ENCODE measurements at regions not wholly inside any gene's neighbourhood (a gene's known extent, or its start where the extent isn't known, plus 50 kb on each side); places are given as distances from the start of the nearest gene placed in this dataset.

- Histone ChIP-seq H3K4me3 (ENCODE audit: low read length) (no peak overlapping the region), H3K9ac (ENCODE audit: low read length) (no peak overlapping the region), H3K4me1 (ENCODE audit: low read length) (no peaks in the 10 kb centered on the region), H3K9me3 (ENCODE audit: insufficient read depth, low read length) (no peaks in the 10 kb centered on the region), H3K27me3 (ENCODE audit: low read depth, low read length) (no peaks in the 10 kb centered on the region), H3K27ac (ENCODE audit: low read length) (no peak overlapping the region), H4K20me1 (ENCODE audit: insufficient read depth, low read length) (no peaks in the 10 kb centered on the region), H3K36me3 (replicated peaks; ENCODE audit: low read depth, low read length) (no peaks in the 10 kb centered on the region), H2AFZ (ENCODE audit: low read depth, low read length) (no peak overlapping the region), H3K79me2 (ENCODE audit: low read length) (no peaks in the 10 kb centered on the region), H3K4me2 (ENCODE audit: low read length) (no peak overlapping the region)
- TF ChIP-seq, protein P1, sequence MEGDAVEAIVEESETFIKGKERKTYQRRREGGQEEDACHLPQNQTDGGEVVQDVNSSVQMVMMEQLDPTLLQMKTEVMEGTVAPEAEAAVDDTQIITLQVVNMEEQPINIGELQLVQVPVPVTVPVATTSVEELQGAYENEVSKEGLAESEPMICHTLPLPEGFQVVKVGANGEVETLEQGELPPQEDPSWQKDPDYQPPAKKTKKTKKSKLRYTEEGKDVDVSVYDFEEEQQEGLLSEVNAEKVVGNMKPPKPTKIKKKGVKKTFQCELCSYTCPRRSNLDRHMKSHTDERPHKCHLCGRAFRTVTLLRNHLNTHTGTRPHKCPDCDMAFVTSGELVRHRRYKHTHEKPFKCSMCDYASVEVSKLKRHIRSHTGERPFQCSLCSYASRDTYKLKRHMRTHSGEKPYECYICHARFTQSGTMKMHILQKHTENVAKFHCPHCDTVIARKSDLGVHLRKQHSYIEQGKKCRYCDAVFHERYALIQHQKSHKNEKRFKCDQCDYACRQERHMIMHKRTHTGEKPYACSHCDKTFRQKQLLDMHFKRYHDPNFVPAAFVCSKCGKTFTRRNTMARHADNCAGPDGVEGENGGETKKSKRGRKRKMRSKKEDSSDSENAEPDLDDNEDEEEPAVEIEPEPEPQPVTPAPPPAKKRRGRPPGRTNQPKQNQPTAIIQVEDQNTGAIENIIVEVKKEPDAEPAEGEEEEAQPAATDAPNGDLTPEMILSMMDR (IDR thresholded peaks at IDR 0.05; ENCODE audit: low read depth, low read length), result no peak
- TF ChIP-seq EZH2phosphoT487 (IDR thresholded peaks at IDR 0.05; ENCODE audit: low read depth), result no peak
Measured at GRCh38 chr7:34523226-34523918, 134.6 kb upstream of the NPSR1 start.

DNA sequence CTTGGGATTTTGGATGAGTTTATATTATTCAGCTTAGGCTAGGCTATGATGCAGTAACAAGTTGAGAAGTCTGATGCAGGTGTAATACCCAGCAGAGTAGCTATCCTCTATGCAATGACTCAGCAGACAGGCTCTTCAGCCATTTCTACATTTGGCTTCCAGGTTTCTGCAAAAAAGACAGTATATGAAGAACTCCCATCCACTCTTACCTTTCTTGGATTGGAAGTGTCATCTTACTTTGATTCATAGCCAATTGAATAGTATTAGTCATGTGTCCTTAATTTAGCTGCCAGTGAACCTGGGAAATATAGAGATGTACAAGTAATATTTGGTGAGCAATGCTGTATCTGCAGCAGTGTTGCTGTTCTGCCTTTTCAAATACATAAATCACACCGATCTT lies 127.8 kb upstream of the NPSR1 start:
- Histone ChIP-seq H3K27me3 (ENCODE audit: low read depth, low read length) (no peaks in the 10 kb centered on the region), H3K4me3 (ENCODE audit: low read length) (no peak overlapping the region), H4K20me1 (ENCODE audit: insufficient read depth, low read length) (no peaks in the 10 kb centered on the region), H3K4me1 (ENCODE audit: low read length) (no peaks in the 10 kb centered on the region), H3K9ac (ENCODE audit: low read length) (no peak overlapping the region), H3K36me3 (replicated peaks; ENCODE audit: low read depth, low read length) (no peaks in the 10 kb centered on the region), H3K27ac (ENCODE audit: low read length) (no peak overlapping the region), H3K9me3 (ENCODE audit: insufficient read depth, low read length) (no peaks in the 10 kb centered on the region), H3K4me2 (ENCODE audit: low read length) (no peak overlapping the region), H2AFZ (ENCODE audit: low read depth, low read length) (no peak overlapping the region), H3K79me2 (ENCODE audit: low read length) (no peaks in the 10 kb centered on the region)
- TF ChIP-seq EZH2phosphoT487 (IDR thresholded peaks at IDR 0.05; ENCODE audit: low read depth), result no peak
- TF ChIP-seq, protein P1 (IDR thresholded peaks at IDR 0.05; ENCODE audit: low read depth, low read length), result no peak

DNA sequence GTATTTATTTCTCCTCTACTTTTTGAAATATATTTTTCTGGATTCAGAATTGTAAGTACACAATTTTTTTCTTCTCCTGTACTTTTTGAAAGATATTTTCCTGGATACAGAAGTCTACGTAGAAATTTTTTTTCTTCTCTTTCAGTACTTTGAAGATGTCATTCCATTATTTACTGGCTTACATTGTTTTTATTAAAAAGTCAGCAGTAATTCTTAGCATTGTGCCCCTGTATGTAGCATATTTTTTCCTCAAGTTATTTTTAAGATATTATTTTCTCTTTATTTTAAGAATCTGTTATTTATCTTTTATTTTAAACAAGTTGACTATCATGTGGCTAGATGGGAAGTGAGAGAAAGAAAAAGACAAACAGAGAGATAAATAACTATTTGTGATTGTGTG lies 119.0 kb upstream of the NPSR1 start:
- Histone ChIP-seq H3K4me2 (ENCODE audit: low read length) (no peak overlapping the region), H3K4me3 (ENCODE audit: low read length) (no peak overlapping the region), H3K27ac (ENCODE audit: low read length) (no peak overlapping the region), H3K79me2 (ENCODE audit: low read length) (no peaks in the 10 kb centered on the region), H2AFZ (ENCODE audit: low read depth, low read length) (no peak overlapping the region), H4K20me1 (ENCODE audit: insufficient read depth, low read length) (no peaks in the 10 kb centered on the region), H3K27me3 (ENCODE audit: low read depth, low read length) (no peaks in the 10 kb centered on the region), H3K9ac (ENCODE audit: low read length) (no peak overlapping the region), H3K9me3 (ENCODE audit: insufficient read depth, low read length) (no peaks in the 10 kb centered on the region), H3K36me3 (replicated peaks; ENCODE audit: low read depth, low read length) (no peaks in the 10 kb centered on the region), H3K4me1 (ENCODE audit: low read length) (no peaks in the 10 kb centered on the region)
- TF ChIP-seq, protein P1 (IDR thresholded peaks at IDR 0.05; ENCODE audit: low read depth, low read length), result no peak
- TF ChIP-seq EZH2phosphoT487 (IDR thresholded peaks at IDR 0.05; ENCODE audit: low read depth), result no peak

- Histone ChIP-seq H3K79me2 (ENCODE audit: low read length) (no peaks in the 10 kb centered on the region), H2AFZ (ENCODE audit: low read depth, low read length) (no peak overlapping the region), H3K4me1 (ENCODE audit: low read length) (no peaks in the 10 kb centered on the region), H4K20me1 (ENCODE audit: insufficient read depth, low read length) (no peaks in the 10 kb centered on the region), H3K36me3 (replicated peaks; ENCODE audit: low read depth, low read length) (no peaks in the 10 kb centered on the region), H3K27ac (ENCODE audit: low read length) (no peak overlapping the region), H3K27me3 (ENCODE audit: low read depth, low read length) (no peaks in the 10 kb centered on the region), H3K9ac (ENCODE audit: low read length) (no peak overlapping the region), H3K4me2 (ENCODE audit: low read length) (no peak overlapping the region), H3K4me3 (ENCODE audit: low read length) (no peak overlapping the region), H3K9me3 (ENCODE audit: insufficient read depth, low read length) (no peaks in the 10 kb centered on the region)
- TF ChIP-seq EZH2phosphoT487 (IDR thresholded peaks at IDR 0.05; ENCODE audit: low read depth), result no peak
- TF ChIP-seq, protein P1 (IDR thresholded peaks at IDR 0.05; ENCODE audit: low read depth, low read length), result no peak
Measured at GRCh38 chr7:34544621-34545020, 113.4 kb upstream of the NPSR1 start.
